ENCODE measurements at regions not wholly inside any gene's neighbourhood (a gene's known extent, or its start where the extent isn't known, plus 50 kb on each side); places are given as distances from the start of the nearest gene placed in this dataset.

GRCh38 chr6:169162249-169162648 is 91.4 kb downstream of the THBS2 start:
- TF ChIP-seq CTCF (IDR thresholded peaks at IDR 0.05), result no peak
- no peak for TF ChIP-seq EZH2 (IDR thresholded peaks at IDR 0.05; ENCODE audit: borderline replicate concordance, insufficient read depth, low read depth, low read length, poor library complexity, severe bottlenecking)

Data from B cell (primary cell).